Kasumi-1 (cell line): ENCODE measurements at regions not wholly inside any gene's neighbourhood (a gene's known extent, or its start where the extent isn't known, plus 50 kb on each side); places are given as distances from the start of the nearest gene placed in this dataset.
"Not testable (repeated sequence)": the region's sequence is repeated elsewhere in the genome, so short reads cannot be mapped to it uniquely, and the experiment has no call there.

Source experiments
- DNase-seq, 2 experiments: peaks; one replicate each; lab custom pipeline; 2025; lab: John Stamatoyannopoulos, UW

DNA sequence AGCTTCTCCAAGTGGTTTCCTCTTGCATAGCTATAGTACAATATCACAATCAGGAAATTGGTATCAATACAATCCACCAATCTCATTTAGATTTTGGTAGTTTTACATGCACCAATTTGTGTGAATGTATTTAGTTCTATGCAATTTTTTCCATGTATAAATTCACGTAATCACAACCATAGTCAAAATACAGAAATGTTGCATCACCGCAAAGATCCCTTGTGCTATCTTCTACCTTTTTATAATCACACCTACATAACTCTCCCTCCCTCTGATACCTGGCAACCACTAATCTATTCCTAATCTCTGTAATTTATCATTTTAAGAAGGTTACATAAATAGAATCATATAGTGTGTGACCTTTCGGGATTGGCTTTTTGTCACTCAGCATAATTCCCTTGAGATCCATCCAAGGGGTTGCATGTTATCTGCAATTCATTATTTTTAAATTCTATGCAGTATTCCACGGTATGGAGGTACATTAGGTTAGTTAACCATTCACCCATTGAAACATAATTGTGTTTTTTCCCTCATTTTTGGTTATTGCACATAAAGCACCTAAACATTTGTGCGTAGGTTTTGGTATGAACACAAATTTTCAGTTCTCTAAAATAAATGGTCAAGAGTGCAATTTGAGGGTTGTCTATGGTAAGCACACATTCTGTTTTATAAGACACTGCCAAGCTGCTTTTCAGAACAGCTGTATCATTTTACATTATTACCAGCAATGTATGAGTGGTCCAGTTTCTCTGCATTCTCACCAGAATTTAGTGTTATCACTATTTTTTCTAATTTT, 95.1 kb upstream of the SLC22A23 start:
- no peak for DNase-seq

DNA sequence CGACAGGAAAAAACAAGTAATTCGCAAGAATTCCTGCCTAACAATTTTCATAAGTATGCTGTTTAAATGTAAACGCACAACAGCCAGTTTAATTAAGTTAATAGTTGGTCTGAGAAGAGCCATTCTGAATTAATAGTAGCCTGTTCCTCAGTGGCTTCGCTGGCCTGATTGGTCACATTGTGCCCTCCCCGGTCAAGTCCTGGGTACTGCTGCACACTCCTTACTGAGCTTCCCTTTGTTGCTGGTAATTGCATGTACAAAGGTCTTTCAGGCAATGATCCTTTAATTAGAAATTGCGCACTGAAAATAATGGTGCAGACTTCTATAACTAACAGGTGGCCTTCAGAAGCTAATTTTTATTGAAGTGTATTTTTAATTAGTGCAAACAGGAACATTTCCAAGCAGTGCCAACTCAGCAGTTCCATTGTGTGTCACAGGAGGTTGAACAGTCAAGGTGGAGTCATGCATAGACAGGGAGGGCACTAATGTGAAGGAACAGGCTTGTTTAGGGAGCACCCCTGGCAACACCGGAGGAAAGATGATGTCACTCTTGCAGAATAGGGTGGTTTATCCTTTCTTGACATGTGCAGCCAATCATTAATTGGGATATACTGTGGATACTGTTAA, 92.6 kb upstream of the SLC22A23 start:
- no peak for DNase-seq

DNA sequence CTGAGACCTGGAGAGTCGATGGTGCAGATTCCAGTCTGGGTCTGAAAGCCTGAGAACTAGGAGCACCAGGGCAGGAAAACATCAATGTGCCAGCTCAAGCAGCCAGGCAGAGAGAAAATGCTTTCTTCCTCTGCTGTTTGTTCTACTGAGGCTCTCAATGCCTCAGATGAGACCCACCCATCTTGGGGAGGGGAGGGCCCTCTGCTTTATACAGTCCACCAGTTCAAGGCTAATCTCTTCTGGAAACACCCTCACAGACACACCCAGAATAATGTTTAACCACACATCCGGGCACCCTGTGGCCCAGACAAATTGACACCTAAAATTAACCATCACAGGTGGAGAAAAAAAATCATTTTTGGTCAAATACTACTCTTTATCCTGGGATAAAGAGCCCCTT, 89.3 kb upstream of the SLC22A23 start:
- DNase-seq: no peak

DNA sequence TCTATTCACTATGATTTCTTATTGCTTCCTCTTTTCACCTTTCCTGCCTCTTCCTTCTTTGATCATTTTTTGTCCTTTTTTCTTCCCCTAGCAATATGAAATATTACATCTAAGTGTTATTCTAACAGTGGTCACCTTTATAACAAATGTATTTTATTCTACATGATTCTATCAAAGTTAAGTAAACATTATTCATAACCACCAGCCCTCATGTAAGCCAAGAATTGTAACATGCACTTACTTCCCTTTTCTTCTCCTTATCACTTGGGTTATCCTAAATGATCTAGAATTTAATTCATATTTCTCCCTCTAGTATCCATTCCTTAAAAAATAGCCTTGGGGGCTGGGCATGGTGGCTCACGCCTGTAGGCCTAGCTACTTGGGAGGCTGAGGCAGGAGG, 88.3 kb upstream of the SLC22A23 start:
- peak in 1 of 2 experiments; percentile 28 for DNase-seq

DNA sequence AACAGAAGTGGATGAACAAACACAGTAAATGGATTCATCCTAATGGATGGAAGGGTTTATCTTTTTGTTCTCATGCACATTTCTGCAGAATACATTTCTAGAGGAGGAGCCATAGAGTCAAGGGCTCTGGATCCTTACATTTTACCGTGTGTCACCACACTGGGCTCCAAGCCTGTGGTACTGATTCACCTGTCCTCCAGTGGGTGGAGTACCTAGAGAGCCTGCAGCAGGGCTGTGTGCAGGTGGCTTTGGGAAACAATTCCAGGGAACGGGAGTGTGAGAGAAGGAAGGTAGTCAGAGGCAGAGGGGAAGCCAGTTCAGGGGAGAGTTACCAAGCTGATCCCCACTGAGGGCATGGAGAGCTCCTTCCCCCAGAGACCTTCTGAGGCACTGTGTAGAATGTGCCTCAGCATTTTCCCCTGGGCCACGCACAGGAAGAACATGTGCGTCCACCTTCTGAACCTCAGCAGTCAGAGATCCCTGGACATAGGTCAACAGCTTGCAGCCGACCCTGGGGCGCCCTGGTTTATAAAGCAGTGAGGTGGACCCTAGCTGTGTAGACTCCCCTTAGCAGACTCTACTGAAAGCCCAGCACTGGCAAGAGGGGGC, 85.3 kb upstream of the SLC22A23 start:
- no peak for DNase-seq

DNA sequence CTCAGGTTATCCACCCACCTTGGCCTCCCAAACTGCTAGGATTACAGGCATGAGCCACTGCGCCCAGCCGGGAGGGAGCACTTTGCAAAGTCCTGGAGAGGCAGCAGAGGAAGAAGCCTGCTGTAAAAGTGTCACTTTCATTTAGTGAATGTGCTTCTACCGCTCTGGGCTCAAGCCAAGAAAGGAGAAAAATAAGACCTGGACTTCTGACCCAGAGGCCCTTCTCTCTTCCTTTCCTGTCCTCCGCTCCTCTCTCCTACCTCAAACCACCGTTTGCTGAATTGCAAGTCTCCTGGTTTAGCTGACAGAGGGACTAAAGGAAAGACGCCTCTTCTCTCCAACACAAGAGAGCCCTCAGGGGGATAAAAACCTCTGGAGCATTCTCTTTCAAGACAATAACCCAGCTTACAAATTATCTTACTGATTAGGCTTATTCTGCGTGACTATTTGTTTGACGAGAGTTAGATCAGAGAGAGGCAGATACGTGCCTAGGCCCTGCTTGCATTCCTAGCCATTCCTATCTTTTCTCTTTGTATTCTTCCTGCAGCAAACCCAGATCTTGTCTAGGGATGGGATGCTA, 84.2 kb upstream of the SLC22A23 start:
- no peak for DNase-seq

DNA sequence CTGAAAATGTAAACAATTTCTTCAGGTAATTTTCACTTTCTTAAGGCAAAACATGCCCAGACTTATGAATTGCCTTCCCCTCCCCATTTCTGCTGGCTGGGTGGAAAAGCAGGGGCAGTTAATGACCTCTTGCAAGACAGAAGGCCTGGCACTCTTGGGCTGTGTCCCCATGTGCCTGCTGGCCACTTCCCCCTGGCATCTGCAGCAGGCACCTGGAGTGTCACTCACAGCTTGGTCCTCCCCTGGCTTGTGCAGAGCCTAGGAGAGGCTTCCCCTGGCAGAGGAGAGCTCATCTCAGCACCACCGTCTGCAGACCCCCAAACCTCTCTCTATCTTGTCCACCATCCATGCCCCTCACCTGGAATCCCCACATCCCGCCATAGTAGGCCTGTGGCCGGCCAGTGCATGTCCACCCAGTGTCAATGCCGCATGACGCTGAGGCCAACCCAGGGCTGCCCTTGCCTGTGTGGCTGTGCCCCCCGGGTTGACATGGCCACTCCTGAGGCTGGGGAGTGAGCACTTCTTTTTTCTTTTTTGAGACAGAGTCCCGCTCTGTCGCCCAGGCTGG, 83.5 kb upstream of the SLC22A23 start:
- no peak for DNase-seq

DNA sequence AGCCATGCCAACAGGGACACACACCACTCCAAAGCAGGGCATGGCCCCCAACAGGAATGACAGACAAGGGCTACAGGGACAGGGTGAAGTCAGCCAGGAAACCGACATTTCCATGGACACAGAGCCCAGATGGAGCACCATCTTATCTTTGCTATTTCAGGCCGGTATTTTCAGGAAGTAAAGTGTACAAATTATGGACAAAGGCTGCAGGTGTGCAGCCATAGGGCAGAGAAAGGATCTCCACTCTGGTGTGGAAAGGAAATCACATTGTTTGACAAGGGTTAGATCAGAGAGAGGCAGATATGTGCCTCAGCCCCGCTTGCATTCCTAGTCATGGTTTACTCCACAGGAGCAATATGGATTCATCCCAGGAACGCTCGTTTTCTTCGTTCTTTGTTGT, 81.7 kb upstream of the SLC22A23 start:
- no peak for DNase-seq

DNA sequence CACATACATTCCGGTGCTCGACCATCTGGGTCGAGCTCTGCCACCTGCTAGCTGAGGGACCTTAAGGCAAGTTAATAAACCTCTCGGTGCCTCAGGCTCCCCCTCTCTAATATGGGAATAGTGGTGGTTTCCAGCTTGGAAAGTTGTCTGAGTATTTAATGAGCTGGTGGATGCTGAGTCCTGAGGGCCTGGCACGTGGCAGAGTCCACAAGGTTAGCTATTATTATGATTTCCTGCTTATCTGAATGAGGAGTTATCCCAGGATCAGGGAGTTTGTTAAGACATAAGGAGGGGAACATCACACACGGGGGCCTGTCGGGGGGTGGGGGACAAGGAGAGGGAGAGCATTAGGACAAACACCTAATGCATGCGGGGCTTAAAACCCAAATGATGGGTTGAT, 80.1 kb upstream of the SLC22A23 start:
- DNase-seq: no peak

DNA sequence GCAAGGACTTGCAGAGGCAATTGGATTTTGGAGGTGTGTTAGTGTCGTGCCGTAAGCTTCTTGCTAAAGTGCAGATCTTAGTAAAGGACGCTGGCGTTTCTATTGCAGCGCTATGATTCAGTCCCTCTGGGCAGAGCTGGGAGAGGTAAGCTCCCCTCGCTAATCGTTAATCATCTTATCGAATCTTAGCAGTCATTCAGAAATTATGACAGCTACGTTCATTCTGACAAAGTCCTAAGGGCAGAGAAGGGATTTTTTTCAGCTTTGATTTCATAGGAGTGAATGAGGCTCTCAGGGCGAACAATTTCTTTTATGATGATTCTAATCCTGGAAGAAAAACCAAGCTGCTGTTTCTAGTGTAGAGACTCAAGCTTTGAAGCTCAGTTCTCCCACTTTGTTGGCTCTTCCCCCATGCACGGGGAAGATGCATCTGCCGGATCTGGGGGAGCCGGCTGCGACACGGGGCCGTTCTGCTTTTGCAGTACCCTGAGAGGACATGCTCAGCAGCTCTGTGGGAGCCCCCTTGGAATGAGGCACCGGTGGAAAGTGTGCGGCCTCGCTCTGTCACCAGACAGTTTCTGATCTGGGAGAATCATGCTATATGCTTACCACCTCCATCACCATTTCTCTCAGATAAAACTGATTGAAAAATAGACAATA, 79.1 kb upstream of the SLC22A23 start:
- no peak for DNase-seq

DNA sequence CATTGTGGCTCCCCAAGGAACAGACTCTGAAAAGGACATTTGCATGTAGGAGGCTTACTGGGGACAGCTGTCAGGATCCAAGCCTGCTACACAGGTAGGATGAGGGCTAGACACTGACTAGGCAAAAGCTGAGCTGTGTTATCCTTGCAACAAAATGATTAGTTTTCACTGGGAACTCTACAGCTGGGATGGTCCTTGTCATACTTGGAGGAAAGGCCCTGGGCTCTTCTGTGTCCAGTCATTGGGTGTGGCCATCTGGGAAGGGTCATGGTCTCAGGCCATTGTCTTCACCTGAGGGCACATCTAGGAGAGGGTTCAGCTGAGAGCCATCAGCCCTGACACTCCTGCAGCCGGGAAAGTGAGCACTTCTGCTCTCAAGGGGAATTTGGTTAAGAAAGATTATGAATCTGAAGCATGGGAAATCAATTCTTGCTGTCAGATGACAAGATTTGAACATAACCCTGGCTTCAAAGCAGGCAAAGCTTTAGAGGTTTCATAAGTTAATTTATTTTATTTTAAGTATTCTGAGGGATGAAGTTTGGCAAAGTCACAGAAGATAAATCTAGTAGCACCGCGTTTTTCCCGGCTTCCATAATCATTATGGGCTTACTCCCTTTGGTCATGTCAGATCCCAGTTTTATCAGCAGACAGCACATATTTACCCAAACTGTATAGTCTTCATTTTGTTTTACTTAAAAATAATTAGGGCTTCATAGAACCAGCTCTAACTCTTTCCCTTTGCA, 78.4 kb upstream of the SLC22A23 start:
- DNase-seq: no peak

DNA sequence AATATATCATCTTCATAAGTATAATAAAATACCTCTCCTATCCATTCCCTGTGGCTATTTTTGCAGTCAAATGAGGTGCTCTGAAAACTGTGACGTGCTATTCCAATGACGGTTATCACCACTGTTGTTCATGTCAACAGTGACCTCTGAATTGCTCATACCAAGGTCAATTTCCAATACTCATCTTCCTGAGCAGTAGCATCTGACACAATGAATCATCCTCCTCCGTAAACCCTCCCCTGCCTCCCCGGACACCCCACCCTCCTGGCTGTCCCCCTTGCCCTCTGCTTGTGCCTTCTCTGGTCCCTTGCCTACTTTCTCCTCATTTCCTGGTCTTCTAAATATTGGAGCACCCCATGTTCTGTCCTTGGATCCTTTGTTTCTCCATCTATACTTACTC, 77.7 kb upstream of the SLC22A23 start:
- DNase-seq: no peak

DNA sequence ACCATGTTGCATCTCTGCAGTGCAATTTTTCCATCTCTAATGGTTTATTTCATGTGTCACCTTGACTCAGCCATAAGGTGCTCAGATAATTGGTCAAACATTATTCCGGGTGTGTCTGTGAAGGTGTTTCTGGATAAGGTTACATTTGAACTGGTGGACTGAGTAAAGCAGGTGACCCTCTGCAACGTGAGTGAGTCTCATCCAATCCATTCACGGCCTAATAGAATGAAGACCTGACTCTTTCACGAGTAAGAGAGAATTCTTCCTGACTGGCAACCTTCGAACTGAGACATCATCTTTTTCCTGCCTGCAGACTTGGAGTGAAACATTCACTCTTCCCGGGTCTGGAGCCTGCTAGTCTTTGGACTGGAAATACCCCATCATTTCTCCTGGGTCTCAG, 77.1 kb upstream of the SLC22A23 start:
- no peak for DNase-seq

DNA sequence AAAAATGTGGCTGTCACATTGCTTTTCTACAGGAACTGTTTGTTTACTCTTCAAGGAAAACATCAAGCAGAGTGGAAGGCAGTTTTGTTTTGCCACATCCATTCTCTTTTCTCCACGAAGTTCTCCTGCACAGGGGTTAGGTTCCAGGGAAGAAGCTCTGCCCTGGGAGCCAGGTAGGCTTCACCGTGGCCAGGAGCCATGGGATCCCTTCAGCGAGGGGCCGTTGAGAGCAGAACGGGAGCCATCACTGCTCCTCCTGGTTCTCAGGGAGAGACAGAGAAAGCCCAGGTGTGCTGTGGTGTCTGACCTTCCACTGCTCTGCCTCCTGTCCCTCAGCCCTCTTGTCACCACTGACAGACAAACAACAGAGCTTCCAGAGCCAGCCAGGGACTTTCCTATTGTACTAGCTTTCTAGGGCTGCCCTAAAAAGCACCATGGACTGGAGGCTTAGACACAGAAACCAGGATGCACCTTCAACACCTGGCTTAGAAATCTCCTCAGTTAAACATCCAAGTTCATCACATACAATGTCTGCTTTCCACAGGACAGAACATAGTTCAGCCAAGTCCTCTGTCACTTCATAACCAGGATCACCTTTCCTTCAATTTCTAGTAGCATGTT, 75.6 kb upstream of the SLC22A23 start:
- DNase-seq: no peak

DNA sequence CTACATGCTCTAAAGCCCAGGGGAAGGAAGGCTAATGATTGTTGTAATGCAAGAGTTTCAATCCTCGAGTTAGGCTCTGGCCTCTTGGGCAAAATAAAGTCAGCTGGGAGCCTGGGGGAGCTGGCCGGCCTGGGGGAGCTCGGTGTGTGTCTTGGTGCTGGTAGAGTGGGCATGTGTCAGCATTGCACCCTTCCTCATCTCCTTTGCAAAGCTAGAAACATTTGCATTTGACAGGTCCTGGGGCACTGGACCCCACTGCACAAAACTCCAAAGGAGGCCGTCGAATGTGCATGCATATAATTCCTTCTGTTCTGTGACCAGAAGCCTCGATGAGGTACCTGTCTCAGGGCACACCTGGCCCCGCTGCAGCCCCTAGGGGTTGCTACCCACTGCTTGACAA, 74.6 kb upstream of the SLC22A23 start:
- DNase-seq: no peak

DNA sequence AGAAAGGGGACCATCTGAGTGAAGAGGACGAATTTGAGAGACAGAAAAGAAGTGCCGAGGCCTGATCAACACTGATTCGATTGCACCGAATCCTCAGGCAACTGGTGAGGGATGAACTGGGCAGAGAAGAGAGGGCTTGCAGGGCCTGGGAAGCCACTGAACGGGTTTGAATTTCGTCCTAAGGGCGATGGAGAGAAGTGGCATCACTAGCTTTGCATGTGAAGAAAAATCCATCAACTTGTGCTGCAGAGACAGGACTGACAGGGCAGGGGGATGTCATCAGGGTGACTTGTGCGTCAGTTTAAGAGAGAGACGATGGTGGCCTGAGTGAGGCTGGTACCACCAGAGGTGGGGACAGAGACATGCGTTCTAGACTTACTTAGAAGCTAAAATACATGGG, 73.7 kb upstream of the SLC22A23 start:
- no peak for DNase-seq

DNA sequence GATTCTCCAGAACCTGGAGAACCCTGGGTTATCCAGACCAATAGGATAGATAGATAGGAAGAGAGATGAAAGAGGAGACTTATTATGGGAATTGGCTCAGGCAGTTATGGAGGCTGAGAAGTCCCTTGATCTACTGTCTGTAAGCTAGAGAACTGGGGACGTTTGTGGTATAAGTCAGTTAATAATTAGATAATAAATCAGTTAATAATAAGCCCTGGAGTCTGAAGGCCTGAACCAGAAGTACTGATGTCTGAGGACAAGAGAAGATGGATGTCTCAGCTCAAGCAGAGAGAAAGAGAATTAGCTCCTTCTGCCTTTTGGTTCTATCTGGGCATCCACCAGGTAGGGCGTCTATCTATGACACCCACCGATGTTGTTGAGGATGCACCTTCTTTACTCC, 72.9 kb upstream of the SLC22A23 start:
- no peak for DNase-seq

DNA sequence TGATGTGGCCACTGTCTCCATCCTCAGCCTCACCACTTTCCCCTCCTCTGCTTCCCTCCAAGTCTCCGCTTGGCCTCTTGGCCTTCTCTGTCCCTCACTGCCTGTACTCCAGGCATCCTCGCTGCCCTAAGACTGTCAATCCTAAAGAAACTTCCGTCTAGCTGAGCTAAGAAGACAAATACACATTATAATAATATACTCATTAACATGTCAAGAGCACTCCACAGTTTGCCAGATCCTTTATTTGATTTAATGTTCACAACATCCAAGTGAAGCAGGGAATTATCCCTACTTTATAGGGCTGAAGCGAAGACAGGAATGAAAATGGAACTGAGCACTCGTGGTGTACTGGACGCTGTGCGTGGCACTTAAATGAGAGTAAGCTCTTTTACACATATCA, 72.4 kb upstream of the SLC22A23 start:
- DNase-seq: no peak

DNA sequence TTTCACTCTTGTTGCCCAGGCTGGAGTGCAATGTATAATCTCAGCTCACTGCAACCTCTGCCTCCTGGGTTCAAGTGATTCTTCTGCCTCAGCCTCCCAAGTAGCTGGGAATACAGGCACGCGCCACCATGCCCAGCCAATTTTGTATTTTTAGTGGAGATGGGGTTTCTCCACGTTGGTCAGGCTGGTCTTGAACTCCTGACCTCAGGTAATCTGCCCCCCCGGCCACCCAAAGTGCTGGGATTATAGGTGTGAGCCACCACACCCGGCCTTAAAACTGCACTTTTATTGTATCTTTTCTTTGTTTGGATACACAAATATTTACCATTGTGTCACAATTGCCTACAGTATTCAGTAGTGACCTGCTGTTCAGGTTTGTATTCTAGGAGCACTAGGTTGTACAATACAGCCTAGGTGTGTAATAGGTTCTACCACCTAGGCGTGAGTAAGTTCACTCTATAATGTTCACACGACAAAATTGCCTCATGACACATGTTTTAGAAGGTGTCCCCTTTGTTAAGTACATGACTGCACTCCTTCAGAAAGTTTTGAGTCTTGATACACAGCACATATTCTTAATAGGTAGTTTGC, 71.3 kb upstream of the SLC22A23 start:
- DNase-seq: not testable (repeated sequence)

DNA sequence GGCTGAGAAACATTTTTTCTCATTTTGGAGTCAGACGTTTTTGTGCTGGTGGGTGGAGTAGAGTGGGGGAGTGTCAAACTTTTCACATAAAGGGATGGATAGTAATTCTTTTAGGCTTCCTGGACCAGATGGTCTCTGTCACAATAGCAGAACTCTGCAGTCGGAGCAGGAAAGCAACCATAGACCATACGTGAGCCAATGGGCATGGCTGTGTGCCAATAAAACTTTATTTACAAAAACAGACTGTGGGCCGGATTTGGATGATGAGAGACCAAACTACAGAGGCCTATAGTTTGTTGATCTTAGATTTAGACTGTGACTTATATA, 70.8 kb upstream of the SLC22A23 start:
- no peak for DNase-seq
